ENCODE measurements at regions not wholly inside any gene's neighbourhood (a gene's known extent, or its start where the extent isn't known, plus 50 kb on each side); places are given as distances from the start of the nearest gene placed in this dataset.

DNA sequence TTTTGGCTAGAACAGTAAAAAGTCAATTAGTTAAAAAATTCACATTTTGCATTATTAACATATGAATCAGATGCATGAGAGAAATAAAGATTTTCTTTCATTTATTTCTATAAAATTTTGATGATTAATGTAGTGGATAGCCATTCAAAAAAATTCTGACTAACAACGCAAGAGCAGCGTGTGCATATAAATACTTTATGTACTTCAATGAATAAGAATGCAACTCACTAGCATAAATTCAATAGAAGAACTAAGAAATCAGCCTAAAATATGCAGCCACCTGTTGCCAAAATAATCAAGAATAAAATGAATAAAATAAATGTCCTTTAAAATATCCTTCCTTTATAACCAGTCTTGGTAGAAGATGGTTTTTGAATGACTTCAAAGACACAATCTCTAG lies 471.9 kb downstream of the PDGFC start:
- TF ChIP-seq, protein P1, sequence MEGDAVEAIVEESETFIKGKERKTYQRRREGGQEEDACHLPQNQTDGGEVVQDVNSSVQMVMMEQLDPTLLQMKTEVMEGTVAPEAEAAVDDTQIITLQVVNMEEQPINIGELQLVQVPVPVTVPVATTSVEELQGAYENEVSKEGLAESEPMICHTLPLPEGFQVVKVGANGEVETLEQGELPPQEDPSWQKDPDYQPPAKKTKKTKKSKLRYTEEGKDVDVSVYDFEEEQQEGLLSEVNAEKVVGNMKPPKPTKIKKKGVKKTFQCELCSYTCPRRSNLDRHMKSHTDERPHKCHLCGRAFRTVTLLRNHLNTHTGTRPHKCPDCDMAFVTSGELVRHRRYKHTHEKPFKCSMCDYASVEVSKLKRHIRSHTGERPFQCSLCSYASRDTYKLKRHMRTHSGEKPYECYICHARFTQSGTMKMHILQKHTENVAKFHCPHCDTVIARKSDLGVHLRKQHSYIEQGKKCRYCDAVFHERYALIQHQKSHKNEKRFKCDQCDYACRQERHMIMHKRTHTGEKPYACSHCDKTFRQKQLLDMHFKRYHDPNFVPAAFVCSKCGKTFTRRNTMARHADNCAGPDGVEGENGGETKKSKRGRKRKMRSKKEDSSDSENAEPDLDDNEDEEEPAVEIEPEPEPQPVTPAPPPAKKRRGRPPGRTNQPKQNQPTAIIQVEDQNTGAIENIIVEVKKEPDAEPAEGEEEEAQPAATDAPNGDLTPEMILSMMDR (IDR thresholded peaks at IDR 0.05) = no peak
- no peak for TF ChIP-seq POLR2A (IDR thresholded peaks at IDR 0.05)
